A673 (cell line): ENCODE measurements at regions not wholly inside any gene's neighbourhood (a gene's known extent, or its start where the extent isn't known, plus 50 kb on each side); places are given as distances from the start of the nearest gene placed in this dataset.

Experiments
- CTCF ChIP-seq: fragments of 300-800, 200-600 bp; sonication (generic); conservative IDR thresholded peaks from 2 replicates; pipeline ENCODE4 v1.5.1; 2017; ENCODE audit warnings: low read depth, mild to moderate bottlenecking, antibody characterized with exemption, low read length, moderate library complexity, mixed read lengths
- EZH2 ChIP-seq: fragments of 200-600 bp; sonication (generic); IDR thresholded peaks from 2 replicates; pipeline ENCODE4 v1.6.1; 2017; ENCODE audit warnings: borderline replicate concordance, low read depth, mild to moderate bottlenecking, mixed read lengths, antibody characterized with exemption, low read length; ENCODE audit not compliant: poor library complexity, severe bottlenecking

- TF ChIP-seq CTCF (no peak), EZH2 (no peak)
Observed at GRCh38 chr14:58731465-58732293, 93.9 kb downstream of the DACT1 start.
